Kidney epithelial cell (primary cell): ENCODE measurements at regions not wholly inside any gene's neighbourhood (a gene's known extent, or its start where the extent isn't known, plus 50 kb on each side); places are given as distances from the start of the nearest gene placed in this dataset.

Experiments used
- DNase-seq: peaks from one replicate; pipeline ENCODE4 v3.0.0-alpha.2; 2010; ENCODE audit warnings: low read depth
- H3K27me3 ChIP-seq: 2 replicates; pipeline ENCODE4 v1.6.0; 2011; ENCODE audit warnings: low read length; ENCODE audit not compliant: control insufficient read depth, insufficient read depth
- H3K36me3 ChIP-seq: 2 replicates; pipeline ENCODE4 v1.5.1; 2011; ENCODE audit warnings: low read length; ENCODE audit not compliant: control insufficient read depth, insufficient read depth
- H3K4me3 ChIP-seq: 2 replicates; pipeline ENCODE4 v1.5.1; 2011; ENCODE audit warnings: low read depth, mild to moderate bottlenecking, control low read depth, low read length
- TF ChIP-seq, protein P1 (sequence below): IDR thresholded peaks from 2 replicates; pipeline ENCODE4 v1.5.1; 2011; ENCODE audit warnings: mild to moderate bottlenecking, moderate library complexity, low read length, control low read depth, inconsistent platforms; ENCODE audit not compliant: insufficient read depth, poor library complexity, severe bottlenecking

DNA sequence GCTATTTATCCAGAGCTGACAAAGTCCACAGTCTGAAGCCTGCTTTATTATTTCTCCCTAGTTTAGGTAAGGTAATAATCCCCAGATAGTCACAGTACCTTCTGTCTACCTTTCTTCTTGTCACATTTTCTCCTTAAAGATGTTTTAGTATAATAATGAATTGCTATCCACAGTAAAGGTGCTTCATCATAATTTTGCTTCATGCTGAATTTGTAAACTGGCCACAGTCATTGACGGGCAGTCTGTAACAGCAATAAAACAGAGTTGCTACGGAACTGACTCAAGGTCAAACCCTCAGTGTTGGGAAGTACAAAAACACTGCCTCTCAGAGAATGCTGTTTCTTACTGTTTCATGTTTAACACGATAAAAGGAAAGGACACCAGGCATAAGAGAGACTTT, 195.7 kb downstream of the ZNF608 start:
- Histone ChIP-seq H3K36me3 (no peaks in the 10 kb centered on the region), H3K4me3 (no peak overlapping the region), H3K27me3 (no peaks in the 10 kb centered on the region)
- DNase-seq, result no peak
- TF ChIP-seq, protein P1, sequence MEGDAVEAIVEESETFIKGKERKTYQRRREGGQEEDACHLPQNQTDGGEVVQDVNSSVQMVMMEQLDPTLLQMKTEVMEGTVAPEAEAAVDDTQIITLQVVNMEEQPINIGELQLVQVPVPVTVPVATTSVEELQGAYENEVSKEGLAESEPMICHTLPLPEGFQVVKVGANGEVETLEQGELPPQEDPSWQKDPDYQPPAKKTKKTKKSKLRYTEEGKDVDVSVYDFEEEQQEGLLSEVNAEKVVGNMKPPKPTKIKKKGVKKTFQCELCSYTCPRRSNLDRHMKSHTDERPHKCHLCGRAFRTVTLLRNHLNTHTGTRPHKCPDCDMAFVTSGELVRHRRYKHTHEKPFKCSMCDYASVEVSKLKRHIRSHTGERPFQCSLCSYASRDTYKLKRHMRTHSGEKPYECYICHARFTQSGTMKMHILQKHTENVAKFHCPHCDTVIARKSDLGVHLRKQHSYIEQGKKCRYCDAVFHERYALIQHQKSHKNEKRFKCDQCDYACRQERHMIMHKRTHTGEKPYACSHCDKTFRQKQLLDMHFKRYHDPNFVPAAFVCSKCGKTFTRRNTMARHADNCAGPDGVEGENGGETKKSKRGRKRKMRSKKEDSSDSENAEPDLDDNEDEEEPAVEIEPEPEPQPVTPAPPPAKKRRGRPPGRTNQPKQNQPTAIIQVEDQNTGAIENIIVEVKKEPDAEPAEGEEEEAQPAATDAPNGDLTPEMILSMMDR, result no peak

DNA sequence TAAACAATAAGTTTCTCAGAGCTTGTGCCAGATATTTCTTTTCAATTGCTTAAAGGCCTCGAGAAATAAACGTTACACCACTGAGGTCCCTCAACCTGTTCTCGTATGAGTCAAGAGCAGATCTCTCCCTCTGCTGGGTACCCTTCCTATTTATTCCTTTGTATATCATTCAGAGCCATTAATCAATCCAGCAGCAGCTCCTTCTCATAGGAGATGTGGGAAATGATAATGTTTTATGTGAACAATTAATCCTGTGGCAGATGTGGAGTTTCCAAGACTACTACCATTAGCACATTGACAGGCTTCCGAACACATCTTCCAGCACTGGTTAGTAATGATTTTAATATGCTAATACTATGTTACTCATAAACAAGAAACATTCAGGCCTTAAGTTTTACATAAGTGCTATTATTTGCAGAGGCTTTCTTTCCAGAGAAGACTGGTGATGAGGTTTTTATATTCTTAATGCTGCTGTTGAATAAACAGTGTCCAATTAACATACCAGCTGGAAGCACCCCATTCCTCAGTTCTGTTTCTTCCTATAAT, 196.5 kb downstream of the ZNF608 start:
- Histone ChIP-seq H3K36me3 (no peaks in the 10 kb centered on the region), H3K27me3 (no peaks in the 10 kb centered on the region), H3K4me3 (no peak overlapping the region)
- no peak for DNase-seq
- TF ChIP-seq, protein P1, result no peak

DNA sequence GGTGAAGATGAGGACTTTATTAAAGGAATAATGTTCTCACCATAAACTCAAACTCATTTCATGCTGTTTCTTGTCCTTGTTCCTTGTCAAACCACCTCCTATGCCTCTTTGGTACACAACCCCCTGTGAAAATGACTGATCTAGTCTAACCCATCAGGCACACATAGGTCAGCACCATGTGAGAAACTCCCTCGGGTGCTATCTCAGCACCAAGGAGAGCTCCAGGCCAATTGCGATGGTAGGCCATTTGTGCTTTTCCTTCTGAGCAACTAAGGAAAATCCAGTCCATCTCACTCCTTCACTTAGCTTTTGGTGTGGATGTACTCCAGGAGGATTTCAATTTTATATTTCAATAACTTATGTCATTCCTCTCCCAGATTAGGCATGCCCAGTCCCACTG, 199.8 kb downstream of the ZNF608 start:
- peak; percentile 7 for DNase-seq
- TF ChIP-seq, protein P1, result no peak
- H3K4me3 ChIP-seq, result no peak overlapping the region
- H3K27me3 ChIP-seq, result no peaks in the 10 kb centered on the region
- H3K36me3 ChIP-seq, result no peaks in the 10 kb centered on the region

DNA sequence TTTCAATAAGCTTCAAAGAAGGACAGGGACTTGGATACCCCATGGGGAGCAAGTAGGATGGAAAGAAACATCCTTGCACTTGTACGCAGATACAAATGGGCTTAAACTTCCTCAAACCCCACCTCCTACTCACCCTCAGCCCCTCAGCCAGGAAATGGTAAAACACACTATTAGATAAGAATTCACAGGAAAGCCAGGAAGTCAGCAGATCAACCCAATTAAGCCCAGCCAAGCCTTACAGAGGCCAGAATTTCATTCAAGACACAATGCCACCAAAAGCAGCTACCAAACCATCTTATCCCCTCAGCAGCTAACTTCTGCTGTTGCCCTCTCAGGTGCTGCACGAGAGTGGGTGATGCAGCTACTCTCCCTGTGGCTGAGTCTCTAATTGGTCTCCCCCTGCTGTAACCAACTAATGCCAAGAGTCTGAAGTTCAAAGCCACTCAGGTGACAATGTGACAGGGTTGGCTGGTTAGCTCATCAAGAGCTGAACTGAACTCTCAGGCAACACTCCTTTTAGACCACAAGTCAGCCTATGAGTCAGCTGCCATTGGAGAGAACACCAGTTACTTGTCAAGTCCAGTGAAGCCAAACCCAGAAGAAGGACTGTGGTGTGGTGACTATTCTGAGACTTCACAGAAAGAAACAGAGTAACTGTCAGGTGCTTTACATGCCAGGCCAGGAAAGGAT, 201.9 kb downstream of the ZNF608 start:
- DNase-seq, result peak; percentile 39
- TF ChIP-seq, protein P1, result no peak
- Histone ChIP-seq H3K36me3 (no peaks in the 10 kb centered on the region), H3K27me3 (no peaks in the 10 kb centered on the region), H3K4me3 (no peak overlapping the region)

DNA sequence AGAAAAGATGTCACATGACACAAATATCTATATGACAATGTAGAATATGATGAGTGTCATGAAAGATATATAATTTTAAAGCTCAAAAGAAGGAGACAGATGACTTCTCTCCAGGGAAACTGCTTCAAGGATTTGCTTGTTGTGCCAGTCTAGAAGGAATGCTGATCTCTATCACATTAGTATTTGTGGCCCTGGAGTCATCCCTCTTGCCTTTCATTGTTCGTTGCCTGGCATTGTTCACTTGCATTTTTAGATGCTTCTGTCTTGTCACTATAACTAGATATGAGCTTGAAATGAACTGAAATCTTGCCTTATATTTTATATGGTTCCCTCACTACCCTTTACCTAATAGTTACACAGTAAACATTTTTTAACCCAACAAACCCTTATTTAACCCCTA, 207.5 kb downstream of the ZNF608 start:
- no peaks in the 10 kb centered on the region for H3K27me3 ChIP-seq
- TF ChIP-seq, protein P1, result no peak
- H3K4me3 ChIP-seq, result no peak overlapping the region
- DNase-seq, result no peak
- no peaks in the 10 kb centered on the region for H3K36me3 ChIP-seq

DNA sequence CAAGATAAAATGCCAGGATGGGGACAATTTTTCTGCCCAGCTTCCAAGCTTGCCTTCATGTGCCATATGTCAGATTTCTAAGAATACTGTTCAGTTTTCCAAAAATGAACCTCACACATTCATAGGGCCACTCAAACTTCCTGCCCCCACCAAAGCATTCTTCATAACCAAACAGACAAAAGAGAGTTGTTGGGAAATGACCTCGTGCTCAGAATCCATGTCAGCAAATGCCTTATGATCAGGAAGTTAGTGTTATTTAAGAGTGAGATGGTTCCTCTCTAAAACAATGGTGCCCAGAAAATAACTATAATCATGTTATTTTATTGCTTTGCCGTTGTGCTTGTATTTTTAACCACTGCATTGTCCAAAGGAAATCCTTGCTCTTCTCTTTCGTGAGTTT, 208.2 kb downstream of the ZNF608 start:
- TF ChIP-seq, protein P1, result no peak
- Histone ChIP-seq H3K27me3 (no peaks in the 10 kb centered on the region), H3K4me3 (no peak overlapping the region), H3K36me3 (no peaks in the 10 kb centered on the region)
- DNase-seq, result no peak
